GM23338 (cell line): ENCODE measurements at regions not wholly inside any gene's neighbourhood (a gene's known extent, or its start where the extent isn't known, plus 50 kb on each side); places are given as distances from the start of the nearest gene placed in this dataset.

Source experiments
- ATAC-seq: fragments of 200-7000 bp; cut with Tn5 transposase; 3 replicates; pipeline ENCODE4 v1.9.1; 2020
- DNase-seq: peaks from one replicate; pipeline ENCODE4 v3.0.0-alpha.2; 2015; ENCODE audit warnings: low spot score
- H2AFZ ChIP-seq: fragments of 200-600 bp; sonication (generic); 2 replicates; pipeline ENCODE4 v1.8.0; 2016; ENCODE audit warnings: antibody characterized with exemption, mild to moderate bottlenecking, moderate library complexity
- H3F3A ChIP-seq: fragments of 200-600 bp; sonication (generic); replicated peaks from 2 replicates; pipeline ENCODE4 v1.8.0; 2017; ENCODE audit warnings: antibody characterized with exemption, mixed run types, low read depth
- H3K27ac ChIP-seq: fragments of 200-600 bp; sonication (generic); 2 replicates; pipeline ENCODE4 v1.6.1; 2016; ENCODE audit warnings: low read depth
- H3K27me3 ChIP-seq: fragments of 200-600 bp; sonication (generic); 2 replicates; pipeline ENCODE4 v1.8.0; 2016; ENCODE audit warnings: mild to moderate bottlenecking, mixed run types, moderate library complexity; ENCODE audit not compliant: insufficient read depth
- H3K36me3 ChIP-seq: fragments of 200-600 bp; sonication (generic); 2 replicates; pipeline ENCODE4 v1.8.0; 2016; ENCODE audit warnings: mild to moderate bottlenecking; ENCODE audit not compliant: insufficient read depth
- H3K4me1 ChIP-seq: fragments of 200-600 bp; sonication (generic); 2 replicates; pipeline ENCODE4 v1.8.0; 2016; ENCODE audit warnings: mild to moderate bottlenecking, moderate library complexity; ENCODE audit not compliant: insufficient read depth
- H3K4me2 ChIP-seq: fragments of 200-600 bp; sonication (generic); 2 replicates; pipeline ENCODE4 v1.7.1; 2017; ENCODE audit warnings: mixed run types
- H3K4me3 ChIP-seq: fragments of 200-600 bp; sonication (generic); 2 replicates; pipeline ENCODE4 v1.6.1; 2016; ENCODE audit warnings: mixed run types
- H3K79me2 ChIP-seq: fragments of 200-600 bp; sonication (generic); replicated peaks from 2 replicates; pipeline ENCODE4 v1.8.0; 2017; ENCODE audit warnings: mild to moderate bottlenecking; ENCODE audit not compliant: insufficient read depth
- H3K9me2 ChIP-seq: fragments of 200-600 bp; sonication (generic); 2 replicates; pipeline ENCODE4 v1.8.0; 2017; ENCODE audit not compliant: insufficient read depth
- H4K20me1 ChIP-seq: fragments of 200-600 bp; sonication (generic); replicated peaks from 2 replicates; pipeline ENCODE4 v1.8.0; 2017; ENCODE audit warnings: mild to moderate bottlenecking; ENCODE audit not compliant: insufficient read depth
- H3K27ac Mint-ChIP-seq: 2 replicates; pipeline ENCODE4 v1.8.0; 2020; ENCODE audit warnings: inconsistent platforms, mild to moderate bottlenecking, moderate library complexity, mixed read lengths
- H3K27me3 Mint-ChIP-seq: 3 replicates; pipeline ENCODE4 v1.8.0; 2022; ENCODE audit warnings: low read depth, mild to moderate bottlenecking, moderate library complexity, mixed read lengths, inconsistent platforms; ENCODE audit not compliant: insufficient read depth, poor library complexity
- H3K36me3 Mint-ChIP-seq: 3 replicates; pipeline ENCODE4 v1.8.0; 2021; ENCODE audit warnings: low read depth, mild to moderate bottlenecking, inconsistent platforms, moderate library complexity, mixed read lengths
- H3K4me1 Mint-ChIP-seq: 3 replicates; pipeline ENCODE4 v1.8.0; 2020; ENCODE audit warnings: mild to moderate bottlenecking, inconsistent platforms, mixed read lengths
- H3K4me3 Mint-ChIP-seq: 3 replicates; pipeline ENCODE4 v1.8.0; 2021; ENCODE audit warnings: moderate library complexity, mild to moderate bottlenecking, inconsistent platforms, mixed read lengths
- H3K9me3 Mint-ChIP-seq: 3 replicates; pipeline ENCODE4 v1.8.0; 2020; ENCODE audit warnings: moderate library complexity, mild to moderate bottlenecking, inconsistent platforms, mixed read lengths
- CREB1 ChIP-seq: fragments of 250-450 bp; sonication (Bioruptor Pico); IDR thresholded peaks from 2 replicates; pipeline ENCODE4 v1.5.0; 2020; ENCODE audit warnings: low read depth, mild to moderate bottlenecking, moderate library complexity
- JUNB ChIP-seq: IDR thresholded peaks from one replicate; pipeline ENCODE4 v1.6.1; 2016; ENCODE audit warnings: antibody characterized with exemption; ENCODE audit not compliant: unreplicated experiment
- NANOG ChIP-seq: IDR thresholded peaks from 2 replicates; pipeline ENCODE4 v1.6.1; 2016; ENCODE audit warnings: antibody characterized with exemption, borderline replicate concordance
- REST ChIP-seq: IDR thresholded peaks from one replicate; pipeline ENCODE4 v1.6.1; 2018; ENCODE audit warnings: antibody characterized with exemption; ENCODE audit not compliant: unreplicated experiment
- TF ChIP-seq, protein P1 (sequence below), 2 experiments: fragments of 200-600 bp in 1 of 2; sonication (generic) in 1 of 2; conservative IDR thresholded peaks; 2 replicates each; pipeline versions ENCODE4 v1.5.1 to v1.6.1; 2016 to 2017; ENCODE audit warnings: antibody characterized with exemption in 2 of 2, low read depth in 2 of 2, mild to moderate bottlenecking in 2 of 2, moderate library complexity in 1 of 2
- TF ChIP-seq, protein P2 (sequence below): fragments of 250-450 bp; sonication (Bioruptor Pico); IDR thresholded peaks from 2 replicates; pipeline ENCODE4 v1.5.0; 2020; ENCODE audit warnings: mild to moderate bottlenecking, moderate library complexity

- TF ChIP-seq, protein P1, sequence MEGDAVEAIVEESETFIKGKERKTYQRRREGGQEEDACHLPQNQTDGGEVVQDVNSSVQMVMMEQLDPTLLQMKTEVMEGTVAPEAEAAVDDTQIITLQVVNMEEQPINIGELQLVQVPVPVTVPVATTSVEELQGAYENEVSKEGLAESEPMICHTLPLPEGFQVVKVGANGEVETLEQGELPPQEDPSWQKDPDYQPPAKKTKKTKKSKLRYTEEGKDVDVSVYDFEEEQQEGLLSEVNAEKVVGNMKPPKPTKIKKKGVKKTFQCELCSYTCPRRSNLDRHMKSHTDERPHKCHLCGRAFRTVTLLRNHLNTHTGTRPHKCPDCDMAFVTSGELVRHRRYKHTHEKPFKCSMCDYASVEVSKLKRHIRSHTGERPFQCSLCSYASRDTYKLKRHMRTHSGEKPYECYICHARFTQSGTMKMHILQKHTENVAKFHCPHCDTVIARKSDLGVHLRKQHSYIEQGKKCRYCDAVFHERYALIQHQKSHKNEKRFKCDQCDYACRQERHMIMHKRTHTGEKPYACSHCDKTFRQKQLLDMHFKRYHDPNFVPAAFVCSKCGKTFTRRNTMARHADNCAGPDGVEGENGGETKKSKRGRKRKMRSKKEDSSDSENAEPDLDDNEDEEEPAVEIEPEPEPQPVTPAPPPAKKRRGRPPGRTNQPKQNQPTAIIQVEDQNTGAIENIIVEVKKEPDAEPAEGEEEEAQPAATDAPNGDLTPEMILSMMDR (conservative IDR thresholded peaks at IDR 0.05; ENCODE audit: low read depth in 2 of 2), result no peak
- TF ChIP-seq, protein P2, sequence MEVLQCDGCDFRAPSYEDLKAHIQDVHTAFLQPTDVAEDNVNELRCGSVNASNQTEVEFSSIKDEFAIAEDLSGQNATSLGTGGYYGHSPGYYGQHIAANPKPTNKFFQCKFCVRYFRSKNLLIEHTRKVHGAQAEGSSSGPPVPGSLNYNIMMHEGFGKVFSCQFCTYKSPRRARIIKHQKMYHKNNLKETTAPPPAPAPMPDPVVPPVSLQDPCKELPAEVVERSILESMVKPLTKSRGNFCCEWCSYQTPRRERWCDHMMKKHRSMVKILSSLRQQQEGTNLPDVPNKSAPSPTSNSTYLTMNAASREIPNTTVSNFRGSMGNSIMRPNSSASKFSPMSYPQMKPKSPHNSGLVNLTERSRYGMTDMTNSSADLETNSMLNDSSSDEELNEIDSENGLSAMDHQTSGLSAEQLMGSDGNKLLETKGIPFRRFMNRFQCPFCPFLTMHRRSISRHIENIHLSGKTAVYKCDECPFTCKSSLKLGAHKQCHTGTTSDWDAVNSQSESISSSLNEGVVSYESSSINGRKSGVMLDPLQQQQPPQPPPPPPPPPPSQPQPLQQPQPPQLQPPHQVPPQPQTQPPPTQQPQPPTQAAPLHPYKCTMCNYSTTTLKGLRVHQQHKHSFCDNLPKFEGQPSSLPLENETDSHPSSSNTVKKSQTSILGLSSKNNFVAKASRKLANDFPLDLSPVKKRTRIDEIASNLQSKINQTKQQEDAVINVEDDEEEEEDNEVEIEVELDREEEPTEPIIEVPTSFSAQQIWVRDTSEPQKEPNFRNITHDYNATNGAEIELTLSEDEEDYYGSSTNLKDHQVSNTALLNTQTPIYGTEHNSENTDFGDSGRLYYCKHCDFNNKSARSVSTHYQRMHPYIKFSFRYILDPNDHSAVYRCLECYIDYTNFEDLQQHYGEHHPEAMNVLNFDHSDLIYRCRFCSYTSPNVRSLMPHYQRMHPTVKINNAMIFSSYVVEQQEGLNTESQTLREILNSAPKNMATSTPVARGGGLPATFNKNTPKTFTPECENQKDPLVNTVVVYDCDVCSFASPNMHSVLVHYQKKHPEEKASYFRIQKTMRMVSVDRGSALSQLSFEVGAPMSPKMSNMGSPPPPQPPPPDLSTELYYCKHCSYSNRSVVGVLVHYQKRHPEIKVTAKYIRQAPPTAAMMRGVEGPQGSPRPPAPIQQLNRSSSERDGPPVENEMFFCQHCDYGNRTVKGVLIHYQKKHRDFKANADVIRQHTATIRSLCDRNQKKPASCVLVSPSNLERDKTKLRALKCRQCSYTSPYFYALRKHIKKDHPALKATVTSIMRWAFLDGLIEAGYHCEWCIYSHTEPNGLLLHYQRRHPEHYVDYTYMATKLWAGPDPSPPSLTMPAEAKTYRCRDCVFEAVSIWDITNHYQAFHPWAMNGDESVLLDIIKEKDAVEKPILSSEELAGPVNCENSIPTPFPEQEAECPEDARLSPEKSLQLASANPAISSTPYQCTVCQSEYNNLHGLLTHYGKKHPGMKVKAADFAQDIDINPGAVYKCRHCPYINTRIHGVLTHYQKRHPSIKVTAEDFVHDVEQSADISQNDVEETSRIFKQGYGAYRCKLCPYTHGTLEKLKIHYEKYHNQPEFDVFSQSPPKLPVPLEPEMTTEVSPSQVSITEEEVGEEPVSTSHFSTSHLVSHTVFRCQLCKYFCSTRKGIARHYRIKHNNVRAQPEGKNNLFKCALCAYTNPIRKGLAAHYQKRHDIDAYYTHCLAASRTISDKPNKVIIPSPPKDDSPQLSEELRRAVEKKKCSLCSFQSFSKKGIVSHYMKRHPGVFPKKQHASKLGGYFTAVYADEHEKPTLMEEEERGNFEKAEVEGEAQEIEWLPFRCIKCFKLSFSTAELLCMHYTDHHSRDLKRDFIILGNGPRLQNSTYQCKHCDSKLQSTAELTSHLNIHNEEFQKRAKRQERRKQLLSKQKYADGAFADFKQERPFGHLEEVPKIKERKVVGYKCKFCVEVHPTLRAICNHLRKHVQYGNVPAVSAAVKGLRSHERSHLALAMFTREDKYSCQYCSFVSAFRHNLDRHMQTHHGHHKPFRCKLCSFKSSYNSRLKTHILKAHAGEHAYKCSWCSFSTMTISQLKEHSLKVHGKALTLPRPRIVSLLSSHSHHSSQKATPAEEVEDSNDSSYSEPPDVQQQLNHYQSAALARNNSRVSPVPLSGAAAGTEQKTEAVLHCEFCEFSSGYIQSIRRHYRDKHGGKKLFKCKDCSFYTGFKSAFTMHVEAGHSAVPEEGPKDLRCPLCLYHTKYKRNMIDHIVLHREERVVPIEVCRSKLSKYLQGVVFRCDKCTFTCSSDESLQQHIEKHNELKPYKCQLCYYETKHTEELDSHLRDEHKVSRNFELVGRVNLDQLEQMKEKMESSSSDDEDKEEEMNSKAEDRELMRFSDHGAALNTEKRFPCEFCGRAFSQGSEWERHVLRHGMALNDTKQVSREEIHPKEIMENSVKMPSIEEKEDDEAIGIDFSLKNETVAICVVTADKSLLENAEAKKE (CRISPR knock-in tag), result no peak
- TF ChIP-seq JUNB, result no peak
- TF ChIP-seq NANOG, result no peak
- no peak for TF ChIP-seq CREB1
Measured at GRCh38 chr6:50239853-50240252, 190.1 kb upstream of the DEFB112 start (continued).

GRCh38 chr6:50240986-50241385, 191.3 kb upstream of the DEFB112 start:
- H3K27me3 Mint-ChIP-seq, result peaks cover 6% of the 10 kb centered on the region
- ATAC-seq (no peak), DNase-seq (no peak)
- no peaks in the 10 kb centered on the region for H3K4me1 Mint-ChIP-seq
- no peak overlapping the region for H3K27ac Mint-ChIP-seq
- no peaks in the 10 kb centered on the region for H3K27me3 ChIP-seq
- H3F3A ChIP-seq, result no peaks in the 10 kb centered on the region
- no peak overlapping the region for H3K4me2 ChIP-seq
- H2AFZ ChIP-seq, result no peak overlapping the region
- no peak overlapping the region for H3K27ac ChIP-seq
- H3K4me3 Mint-ChIP-seq, result no peak overlapping the region
- no peak overlapping the region for H3K4me3 ChIP-seq
- no peaks in the 10 kb centered on the region; the same call in 2 of the 3 replicates for H3K36me3 Mint-ChIP-seq
- no peaks in the 10 kb centered on the region for H4K20me1 ChIP-seq
- H3K9me2 ChIP-seq, result no peaks in the 10 kb centered on the region
- H3K79me2 ChIP-seq, result no peaks in the 10 kb centered on the region
- no peaks in the 10 kb centered on the region for H3K4me1 ChIP-seq
- no peaks in the 10 kb centered on the region for H3K9me3 Mint-ChIP-seq
- H3K36me3 ChIP-seq, result no peaks in the 10 kb centered on the region
- no peak for TF ChIP-seq REST
